CD14-positive monocyte (primary cell): ENCODE measurements at regions not wholly inside any gene's neighbourhood (a gene's known extent, or its start where the extent isn't known, plus 50 kb on each side); places are given as distances from the start of the nearest gene placed in this dataset.

Experiments
- DNase-seq, 3 donors: peaks; one replicate each; pipeline ENCODE4 v3.0.0-alpha.2; 2011 to 2022
- H2AFZ ChIP-seq: 2 replicates; pipeline ENCODE4 v1.6.0; 2012; ENCODE audit warnings: mild to moderate bottlenecking, low read depth, low read length, inconsistent platforms; ENCODE audit not compliant: insufficient read depth, poor library complexity, severe bottlenecking
- H3K27ac ChIP-seq, 2 donors: 1 replicate in 1 of 2; 2 replicates in 1 of 2; pipeline ENCODE4 v1.5.1; 2012 to 2013; ENCODE audit warnings: low read length in 2 of 2, control low read depth in 1 of 2, inconsistent platforms in 1 of 2, low read depth in 1 of 2, mild to moderate bottlenecking in 1 of 2
- H3K27me3 ChIP-seq, 2 donors: one replicate each; pipeline versions ENCODE4 v1.6.0 to v1.6.1; 2011 to 2013; ENCODE audit warnings: low read length in 2 of 2; ENCODE audit not compliant: control insufficient read depth in 2 of 2, insufficient read depth in 2 of 2
- H3K36me3 ChIP-seq, 2 donors: replicated peaks in 1 of 2; 1 replicate in 1 of 2; 2 replicates in 1 of 2; pipeline versions ENCODE4 v1.5.1 to v1.6.1; 2012 to 2013; ENCODE audit warnings: low read length in 2 of 2, control low read depth in 1 of 2, inconsistent platforms in 1 of 2, mild to moderate bottlenecking in 1 of 2; ENCODE audit not compliant: insufficient read depth in 2 of 2, control insufficient read depth in 1 of 2
- H3K4me1 ChIP-seq, 2 donors: 1 replicate in 1 of 2; 2 replicates in 1 of 2; pipeline versions ENCODE4 v1.5.1 to v1.6.1; 2012 to 2013; ENCODE audit warnings: low read length in 2 of 2, control low read depth in 1 of 2, inconsistent platforms in 1 of 2, mild to moderate bottlenecking in 1 of 2, moderate library complexity in 1 of 2; ENCODE audit not compliant: insufficient read depth in 2 of 2, control insufficient read depth in 1 of 2
- H3K4me2 ChIP-seq: replicated peaks from 2 replicates; pipeline ENCODE3; 2012; ENCODE audit warnings: low read length, moderate library complexity, mild to moderate bottlenecking; ENCODE audit not compliant: poor library complexity, severe bottlenecking; ENCODE audit errors: extremely low read depth
- H3K4me3 ChIP-seq, 3 experiments: fragments of 200-600 bp in 1 of 3; sonication (generic) in 1 of 3; replicated peaks in 1 of 3; 1 replicate in 2 of 3; 2 replicates in 1 of 3; pipeline ENCODE4 v1.5.1; 2011 to 2013; ENCODE audit warnings: low read length in 3 of 3, mild to moderate bottlenecking in 3 of 3, control low read depth in 2 of 3, low read depth in 2 of 3, inconsistent platforms in 1 of 3, moderate library complexity in 1 of 3
- H3K79me2 ChIP-seq: 2 replicates; pipeline ENCODE4 v1.6.0; 2012; ENCODE audit warnings: mild to moderate bottlenecking, control low read depth, inconsistent platforms, low read length, moderate library complexity; ENCODE audit not compliant: insufficient read depth
- H3K9ac ChIP-seq: 2 replicates; pipeline ENCODE4 v1.6.0; 2017; ENCODE audit warnings: low read length, mild to moderate bottlenecking; ENCODE audit not compliant: insufficient read depth, poor library complexity, severe bottlenecking
- H3K9me3 ChIP-seq, 2 donors: replicated peaks in 1 of 2; 1 replicate in 1 of 2; 2 replicates in 1 of 2; pipeline versions ENCODE4 v1.5.1 to v1.6.1; 2012 to 2013; ENCODE audit warnings: low read length in 2 of 2, control low read depth in 1 of 2; ENCODE audit not compliant: control insufficient read depth in 1 of 2, insufficient read depth in 1 of 2
- H4K20me1 ChIP-seq: 2 replicates; pipeline ENCODE4 v1.6.0; 2012; ENCODE audit warnings: mild to moderate bottlenecking, low read length, control low read depth, moderate library complexity; ENCODE audit not compliant: insufficient read depth
- H3K27ac Mint-ChIP-seq, 7 donors: one replicate each; pipeline ENCODE4 v1.8.0; 2020; ENCODE audit warnings: mild to moderate bottlenecking in 7 of 7, mixed read lengths in 7 of 7, moderate library complexity in 6 of 7, inconsistent platforms in 2 of 7
- H3K27me3 Mint-ChIP-seq, 3 donors: one replicate each; pipeline ENCODE4 v1.8.0; 2021 to 2022; ENCODE audit warnings: low read depth in 3 of 3, mild to moderate bottlenecking in 3 of 3, mixed read lengths in 3 of 3, moderate library complexity in 3 of 3, inconsistent platforms in 1 of 3
- H3K36me3 Mint-ChIP-seq, 2 donors: one replicate each; pipeline ENCODE4 v1.8.0; 2020; ENCODE audit warnings: mixed read lengths in 2 of 2, inconsistent platforms in 1 of 2, mild to moderate bottlenecking in 1 of 2
- H3K4me1 Mint-ChIP-seq: one replicate; pipeline ENCODE4 v1.8.0; 2020; ENCODE audit warnings: mild to moderate bottlenecking, mixed read lengths
- H3K4me3 Mint-ChIP-seq, 2 donors: one replicate each; pipeline ENCODE4 v1.8.0; 2020; ENCODE audit warnings: mild to moderate bottlenecking in 2 of 2, mixed read lengths in 2 of 2, moderate library complexity in 1 of 2
- H3K9me3 Mint-ChIP-seq, 7 donors: one replicate each; pipeline ENCODE4 v1.8.0; 2020 to 2022; ENCODE audit warnings: mixed read lengths in 7 of 7, mild to moderate bottlenecking in 6 of 7, moderate library complexity in 6 of 7, inconsistent platforms in 2 of 7
- WGBS: methylation state at CpG from one replicate; pipeline ENCODE4 v1.1.5; 2013; ENCODE audit warnings: missing lambda C conversion rate; ENCODE audit not compliant: insufficient coverage; 5-methylcytosine and 5-hydroxymethylcytosine counted together
- intact Hi-C, 2 donors: fragments of 100-400 bp; cut with micrococcal nuclease; formaldehyde crosslinking; loops; one replicate each; pipeline versions ENCODE4 v1.15.0 to v1.15.1; 2023
- TF ChIP-seq, protein P1 (sequence below): fragments of 200-600 bp; IDR thresholded peaks from one replicate; pipeline ENCODE4 v1.8.0; 2022; ENCODE audit warnings: antibody characterized with exemption, mild to moderate bottlenecking

- Mint-ChIP-seq H3K4me1 (peaks cover 17% of the 10 kb centered on the region), H3K27ac (no peak overlapping the region), H3K36me3 (no peaks in the 10 kb centered on the region), H3K4me3 (no peak overlapping the region), H3K27me3 (peaks cover 7 to 10% (median 8%) of the 10 kb centered on the region in 3 donors), H3K9me3 (no peaks in the 10 kb centered on the region)
- Histone ChIP-seq H3K4me3 (no peak overlapping the region), H3K36me3 (no peaks in the 10 kb centered on the region), H3K4me2 (no peak overlapping the region), H3K4me1 (peaks cover 6 to 9% of the 10 kb centered on the region in 2 donors), H4K20me1 (no peaks in the 10 kb centered on the region), H3K9me3 (no peaks in the 10 kb centered on the region), H3K79me2 (no peaks in the 10 kb centered on the region), H2AFZ (no peak overlapping the region), H3K27ac (no peak overlapping the region), H3K9ac (no peak overlapping the region), H3K27me3 (no peaks in the 10 kb centered on the region)
- no peak for DNase-seq
- WGBS: 100% methylated on average over 6 of the region's 12 CpGs
- TF ChIP-seq, protein P1, sequence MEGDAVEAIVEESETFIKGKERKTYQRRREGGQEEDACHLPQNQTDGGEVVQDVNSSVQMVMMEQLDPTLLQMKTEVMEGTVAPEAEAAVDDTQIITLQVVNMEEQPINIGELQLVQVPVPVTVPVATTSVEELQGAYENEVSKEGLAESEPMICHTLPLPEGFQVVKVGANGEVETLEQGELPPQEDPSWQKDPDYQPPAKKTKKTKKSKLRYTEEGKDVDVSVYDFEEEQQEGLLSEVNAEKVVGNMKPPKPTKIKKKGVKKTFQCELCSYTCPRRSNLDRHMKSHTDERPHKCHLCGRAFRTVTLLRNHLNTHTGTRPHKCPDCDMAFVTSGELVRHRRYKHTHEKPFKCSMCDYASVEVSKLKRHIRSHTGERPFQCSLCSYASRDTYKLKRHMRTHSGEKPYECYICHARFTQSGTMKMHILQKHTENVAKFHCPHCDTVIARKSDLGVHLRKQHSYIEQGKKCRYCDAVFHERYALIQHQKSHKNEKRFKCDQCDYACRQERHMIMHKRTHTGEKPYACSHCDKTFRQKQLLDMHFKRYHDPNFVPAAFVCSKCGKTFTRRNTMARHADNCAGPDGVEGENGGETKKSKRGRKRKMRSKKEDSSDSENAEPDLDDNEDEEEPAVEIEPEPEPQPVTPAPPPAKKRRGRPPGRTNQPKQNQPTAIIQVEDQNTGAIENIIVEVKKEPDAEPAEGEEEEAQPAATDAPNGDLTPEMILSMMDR: no peak
- intact Hi-C loops: no loop called here
Observed at GRCh38 chr12:111215881-111216280, 153.0 kb downstream of the PHETA1 start.

DNA sequence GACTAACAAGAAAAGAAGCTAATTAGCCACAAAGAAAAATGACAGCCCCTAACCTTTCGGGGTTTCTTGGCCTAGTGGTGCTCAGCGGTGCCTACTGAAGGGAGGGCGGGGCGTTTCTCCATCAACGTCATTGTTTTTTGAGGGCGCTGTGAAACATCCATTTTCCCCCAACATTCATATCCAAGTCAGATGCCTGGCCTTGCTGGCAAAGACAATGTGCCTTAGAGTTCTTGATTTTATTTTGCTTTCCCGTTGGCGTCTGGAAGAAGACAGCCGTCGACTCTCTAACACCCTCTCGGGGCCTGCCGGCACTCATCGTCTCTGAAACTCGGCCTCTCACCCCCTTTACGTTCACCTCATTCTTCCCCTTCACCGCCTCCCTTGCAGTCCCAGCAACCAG lies 154.5 kb downstream of the PHETA1 start:
- Histone ChIP-seq H4K20me1 (no peaks in the 10 kb centered on the region), H3K27me3 (no peaks in the 10 kb centered on the region), H3K9me3 (no peaks in the 10 kb centered on the region), H2AFZ (no peak overlapping the region), H3K4me2 (no peak overlapping the region), H3K4me1 (peaks cover 6 to 9% of the 10 kb centered on the region in 2 donors), H3K36me3 (no peaks in the 10 kb centered on the region), H3K4me3 (no peak overlapping the region), H3K9ac (no peak overlapping the region), H3K79me2 (no peaks in the 10 kb centered on the region), H3K27ac (no peak overlapping the region)
- intact Hi-C loops: no loop called here
- Mint-ChIP-seq H3K9me3 (no peaks in the 10 kb centered on the region), H3K4me3 (no peak overlapping the region), H3K4me1 (peaks cover 18% of the 10 kb centered on the region), H3K27me3 (peaks cover 7 to 13% (median 8%) of the 10 kb centered on the region in 3 donors), H3K27ac (no peak overlapping the region), H3K36me3 (no peaks in the 10 kb centered on the region)
- TF ChIP-seq, protein P1: no peak
- WGBS: 78% methylated on average over 15 of the region's 16 CpGs
- no peak for DNase-seq
